ENCODE measurements at regions not wholly inside any gene's neighbourhood (a gene's known extent, or its start where the extent isn't known, plus 50 kb on each side); places are given as distances from the start of the nearest gene placed in this dataset.

- TF ChIP-seq TAF7 (optimal IDR thresholded peaks at IDR 0.05; ENCODE audit: borderline replicate concordance, low read depth, low read length) (no peak), SAP30 (IDR thresholded peaks at IDR 0.05; ENCODE audit: insufficient read depth, insufficient replicate concordance, low read length) (no peak), SP2 (IDR thresholded peaks at IDR 0.05; ENCODE audit: low read length) (no peak), BACH1 (IDR thresholded peaks at IDR 0.05; ENCODE audit: low read length) (no peak), POU5F1 (IDR thresholded peaks at IDR 0.05; ENCODE audit: low read depth, low read length) (no peak), EGR1 (IDR thresholded peaks at IDR 0.05; ENCODE audit: borderline replicate concordance, low read depth, low read length) (no peak), TCF12 (IDR thresholded peaks at IDR 0.05; ENCODE audit: low read depth, low read length) (no peak)
These were observed 887.8 kb downstream of the MCTP2 start (continued) for GRCh38 chr15:95119041-95119610.

Measured in H1 (cell line).